Fibroblast of lung (primary cell): ENCODE measurements at regions not wholly inside any gene's neighbourhood (a gene's known extent, or its start where the extent isn't known, plus 50 kb on each side); places are given as distances from the start of the nearest gene placed in this dataset.
"Not testable (repeated sequence)": the region's sequence is repeated elsewhere in the genome, so short reads cannot be mapped to it uniquely, and the experiment has no call there.

Experiments used
- DNase-seq, 2 donors: peaks; one replicate each; pipeline versions ENCODE4 v3.0.0 to v3.0.0-alpha.2; 2010; ENCODE audit warnings: low read depth in 2 of 2
- H2AFZ ChIP-seq: 2 replicates; pipeline ENCODE4 v1.5.1; 2012; ENCODE audit warnings: low read length, control low read depth, inconsistent platforms
- H3K27ac ChIP-seq: 2 replicates; pipeline ENCODE4 v1.5.1; 2011; ENCODE audit warnings: low read length, control low read depth; ENCODE audit not compliant: insufficient read depth
- H3K27me3 ChIP-seq: 2 replicates; pipeline ENCODE4 v1.5.1; 2011; ENCODE audit warnings: mild to moderate bottlenecking, low read length; ENCODE audit not compliant: control insufficient read depth, insufficient read depth
- H3K36me3 ChIP-seq: 2 replicates; pipeline ENCODE4 v1.5.1; 2011; ENCODE audit warnings: low read length; ENCODE audit not compliant: control insufficient read depth, insufficient read depth
- H3K4me1 ChIP-seq: 2 replicates; pipeline ENCODE4 v1.5.1; 2011; ENCODE audit warnings: low read length; ENCODE audit not compliant: control insufficient read depth, insufficient read depth; ENCODE audit errors: extremely low read depth
- H3K4me2 ChIP-seq: 2 replicates; pipeline ENCODE4 v1.5.1; 2011; ENCODE audit warnings: low read length, control low read depth; ENCODE audit not compliant: insufficient read depth; ENCODE audit errors: extremely low read depth
- H3K4me3 ChIP-seq, 4 experiments: fragments of 200-600 bp in 1 of 4; sonication (generic) in 1 of 4; replicated peaks in 1 of 4; 2 replicates each; pipeline ENCODE4 v1.5.1; 2011 to 2016; ENCODE audit warnings: low read length in 4 of 4, low read depth in 3 of 4, mild to moderate bottlenecking in 3 of 4, control low read depth in 2 of 4, inconsistent platforms in 1 of 4, mixed read lengths in 1 of 4; ENCODE audit not compliant: insufficient read depth in 1 of 4; ENCODE audit errors: control extremely low read depth in 1 of 4
- H3K79me2 ChIP-seq: 2 replicates; pipeline ENCODE4 v1.5.1; 2012; ENCODE audit warnings: mild to moderate bottlenecking, low read length, inconsistent platforms; ENCODE audit not compliant: control insufficient read depth, insufficient read depth
- H3K9ac ChIP-seq: 2 replicates; pipeline ENCODE4 v1.5.1; 2011; ENCODE audit warnings: mild to moderate bottlenecking, low read length, control low read depth; ENCODE audit not compliant: insufficient read depth
- H3K9me3 ChIP-seq: 2 replicates; pipeline ENCODE4 v1.5.1; 2012; ENCODE audit warnings: low read depth, low read length; ENCODE audit not compliant: control insufficient read depth, insufficient read depth
- H4K20me1 ChIP-seq: 2 replicates; pipeline ENCODE4 v1.5.1; 2011; ENCODE audit warnings: low read length; ENCODE audit not compliant: control insufficient read depth, insufficient read depth; ENCODE audit errors: extremely low read depth
- EZH2 ChIP-seq: IDR thresholded peaks from 2 replicates; pipeline ENCODE4 v1.5.1; 2012; ENCODE audit warnings: low read length, control low read depth, mild to moderate bottlenecking; ENCODE audit errors: missing control alignments
- TF ChIP-seq, protein P1 (sequence below), 2 donors: IDR thresholded peaks in 1 of 2; conservative IDR thresholded peaks in 1 of 2; 1 replicate in 1 of 2; 2 replicates in 1 of 2; pipeline ENCODE4 v1.5.1; 2011 to 2012; ENCODE audit warnings: low read length in 2 of 2, control low read depth in 1 of 2, inconsistent platforms in 1 of 2, low read depth in 1 of 2, mild to moderate bottlenecking in 1 of 2

DNA sequence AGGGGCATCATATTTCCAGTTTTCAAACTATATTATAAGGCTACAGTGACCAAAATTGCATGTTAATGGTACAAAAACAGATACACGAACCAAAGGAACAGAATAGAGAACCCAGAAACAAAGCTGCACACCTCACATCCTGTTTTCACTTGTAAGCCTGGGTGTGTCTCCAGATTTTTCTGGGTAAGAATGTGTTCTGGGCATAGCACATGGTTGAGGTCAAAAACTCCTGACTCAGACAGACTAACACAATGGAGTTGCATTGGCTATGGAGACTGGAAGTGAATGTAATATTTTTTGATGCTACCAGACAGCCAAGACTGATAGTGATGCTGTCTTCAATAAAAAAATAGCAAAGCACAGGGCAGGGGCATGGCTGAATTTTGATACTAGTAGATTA is 1175.2 kb downstream of the NXPH1 start:
- Histone ChIP-seq H3K27me3 (no peaks in the 10 kb centered on the region), H3K36me3 (no peaks in the 10 kb centered on the region), H3K9me3 (no peaks in the 10 kb centered on the region), H3K4me1 (no peaks in the 10 kb centered on the region), H3K79me2 (no peaks in the 10 kb centered on the region), H3K9ac (no peak overlapping the region), H4K20me1 (no peaks in the 10 kb centered on the region), H3K4me3 (no peak overlapping the region), H2AFZ (no peak overlapping the region), H3K4me2 (no peak overlapping the region), H3K27ac (no peak overlapping the region)
- peak in 1 of 2 donors; percentile 1 for DNase-seq
- no peak for TF ChIP-seq EZH2

DNA sequence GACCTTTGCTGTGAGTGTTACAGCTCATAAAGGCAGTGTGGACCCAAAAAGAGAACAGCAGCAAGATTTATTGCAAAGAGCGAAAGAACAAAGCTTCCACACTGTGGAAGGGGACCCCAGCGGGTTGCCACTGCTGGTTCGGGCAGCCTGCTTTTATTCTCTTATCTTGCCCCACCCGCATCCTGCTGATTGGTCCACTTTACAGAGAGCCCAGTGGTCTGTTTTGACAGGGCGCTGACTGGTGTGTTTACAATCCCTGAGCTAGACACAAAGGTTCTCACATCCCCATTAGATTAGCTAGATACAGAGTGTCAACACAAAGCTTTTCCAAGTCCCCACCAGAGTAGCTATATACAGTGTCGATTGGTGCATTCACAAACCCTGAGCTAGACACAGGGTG is 1187.5 kb downstream of the NXPH1 start:
- H3K4me3 ChIP-seq, H3K9ac ChIP-seq, DNase-seq, H3K9me3 ChIP-seq, H4K20me1 ChIP-seq, H3K36me3 ChIP-seq, H3K4me1 ChIP-seq, H3K79me2 ChIP-seq, H3K4me2 ChIP-seq, H3K27me3 ChIP-seq, H2AFZ ChIP-seq, H3K27ac ChIP-seq: not testable (repeated sequence)

DNA sequence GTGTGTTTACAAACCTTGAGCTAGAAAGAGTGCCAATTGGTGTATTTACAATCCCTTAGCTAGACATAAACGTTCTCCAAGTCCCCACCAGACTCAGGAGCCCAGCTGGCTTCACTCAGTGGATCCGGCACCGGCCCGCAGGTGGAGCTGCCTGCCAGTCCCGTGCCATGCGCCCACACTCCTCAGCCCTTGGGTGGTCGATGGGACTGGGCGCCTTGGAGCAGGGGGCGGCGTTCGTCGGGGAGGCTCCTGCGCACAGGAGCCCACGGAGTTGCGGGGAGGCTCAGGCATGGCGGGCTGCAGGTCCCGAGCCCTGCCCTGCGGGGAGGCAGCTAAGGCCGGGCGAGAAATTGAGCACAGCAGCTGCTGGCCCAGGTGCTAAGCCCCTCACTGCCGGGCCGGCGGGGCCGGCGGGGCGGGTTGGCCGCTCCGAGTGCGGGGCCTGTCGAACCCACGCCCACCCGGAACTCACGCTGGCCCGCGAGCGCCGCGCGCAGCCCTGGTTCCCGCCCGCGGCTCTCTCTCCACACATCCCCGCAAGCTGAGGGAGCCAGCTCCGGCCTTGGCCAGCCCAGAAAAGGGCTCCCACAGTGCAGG is 1188.0 kb downstream of the NXPH1 start:
- H2AFZ ChIP-seq, H3K4me3 ChIP-seq, H3K4me2 ChIP-seq, DNase-seq, H4K20me1 ChIP-seq, H3K9ac ChIP-seq, H3K27me3 ChIP-seq, H3K4me1 ChIP-seq, H3K36me3 ChIP-seq, H3K27ac ChIP-seq, H3K9me3 ChIP-seq, H3K79me2 ChIP-seq: not testable (repeated sequence)

DNA sequence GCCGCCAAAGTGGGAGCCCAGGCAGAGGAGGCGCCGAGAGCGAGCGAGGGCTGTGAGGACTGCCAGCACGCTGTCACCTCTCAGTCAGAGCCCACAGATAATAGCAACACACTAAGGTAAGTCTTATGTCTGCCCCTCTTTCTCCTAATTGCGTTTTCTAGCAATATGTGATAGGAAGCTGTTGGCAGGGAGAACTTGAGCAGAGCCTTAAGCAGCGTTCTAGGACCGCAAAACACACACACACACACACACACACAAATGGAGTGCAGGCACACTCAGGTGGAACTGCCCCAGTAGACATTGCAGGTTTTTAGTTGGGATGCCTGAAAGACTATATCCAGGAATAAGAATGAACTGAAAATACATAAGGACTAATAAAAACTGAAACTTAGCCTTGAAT is 1188.5 kb downstream of the NXPH1 start:
- no peak for DNase-seq
- no peaks in the 10 kb centered on the region for H3K27me3 ChIP-seq
- H4K20me1 ChIP-seq = no peaks in the 10 kb centered on the region
- H3K36me3 ChIP-seq = no peaks in the 10 kb centered on the region
- H2AFZ ChIP-seq = no peak overlapping the region
- no peak overlapping the region for H3K4me3 ChIP-seq
- H3K4me2 ChIP-seq = no peak overlapping the region
- H3K9ac ChIP-seq = no peak overlapping the region
- H3K27ac ChIP-seq = no peak overlapping the region
- H3K9me3 ChIP-seq = no peaks in the 10 kb centered on the region
- TF ChIP-seq, protein P1, sequence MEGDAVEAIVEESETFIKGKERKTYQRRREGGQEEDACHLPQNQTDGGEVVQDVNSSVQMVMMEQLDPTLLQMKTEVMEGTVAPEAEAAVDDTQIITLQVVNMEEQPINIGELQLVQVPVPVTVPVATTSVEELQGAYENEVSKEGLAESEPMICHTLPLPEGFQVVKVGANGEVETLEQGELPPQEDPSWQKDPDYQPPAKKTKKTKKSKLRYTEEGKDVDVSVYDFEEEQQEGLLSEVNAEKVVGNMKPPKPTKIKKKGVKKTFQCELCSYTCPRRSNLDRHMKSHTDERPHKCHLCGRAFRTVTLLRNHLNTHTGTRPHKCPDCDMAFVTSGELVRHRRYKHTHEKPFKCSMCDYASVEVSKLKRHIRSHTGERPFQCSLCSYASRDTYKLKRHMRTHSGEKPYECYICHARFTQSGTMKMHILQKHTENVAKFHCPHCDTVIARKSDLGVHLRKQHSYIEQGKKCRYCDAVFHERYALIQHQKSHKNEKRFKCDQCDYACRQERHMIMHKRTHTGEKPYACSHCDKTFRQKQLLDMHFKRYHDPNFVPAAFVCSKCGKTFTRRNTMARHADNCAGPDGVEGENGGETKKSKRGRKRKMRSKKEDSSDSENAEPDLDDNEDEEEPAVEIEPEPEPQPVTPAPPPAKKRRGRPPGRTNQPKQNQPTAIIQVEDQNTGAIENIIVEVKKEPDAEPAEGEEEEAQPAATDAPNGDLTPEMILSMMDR (conservative IDR thresholded peaks at IDR 0.05 in 1 of 2, IDR thresholded peaks at IDR 0.05 in 1 of 2; ENCODE audit: low read depth in 1 of 2, low read length in 2 of 2) = no peak
- TF ChIP-seq EZH2 = no peak
- no peaks in the 10 kb centered on the region for H3K4me1 ChIP-seq
- no peaks in the 10 kb centered on the region for H3K79me2 ChIP-seq
